Colonic mucosa (tissue), 4 donors: ENCODE measurements at regions not wholly inside any gene's neighbourhood (a gene's known extent, or its start where the extent isn't known, plus 50 kb on each side); places are given as distances from the start of the nearest gene placed in this dataset.

Experiments used
- DNase-seq: peaks from one replicate; pipeline ENCODE4 v3.0.0-alpha.2; 2020
- H3K27ac ChIP-seq: fragments of 200-600 bp; one replicate; pipeline ENCODE4 v1.8.0; 2021
- H3K27me3 ChIP-seq: fragments of 200-600 bp; one replicate; pipeline ENCODE4 v1.8.0; 2021
- H3K36me3 ChIP-seq: fragments of 200-600 bp; one replicate; pipeline ENCODE4 v1.8.0; 2021
- H3K4me1 ChIP-seq: fragments of 200-600 bp; one replicate; pipeline ENCODE4 v1.8.0; 2021; ENCODE audit warnings: mild to moderate bottlenecking
- H3K4me3 ChIP-seq: fragments of 200-600 bp; one replicate; pipeline ENCODE4 v1.8.0; 2021
- H3K9ac ChIP-seq, 2 donors: one replicate each; pipeline ENCODE4 v1.7.0; 2013; ENCODE audit warnings: control low read depth in 2 of 2, low read depth in 2 of 2, low read length in 2 of 2
- H3K9me3 ChIP-seq: fragments of 200-600 bp; one replicate; pipeline ENCODE4 v1.8.0; 2021
- intact Hi-C: fragments of 100-400 bp; cut with DNase I; formaldehyde crosslinking; loops from one replicate; pipeline ENCODE4 v1.14.1; 2022
- TF ChIP-seq, protein P1 (sequence below): fragments of 200-600 bp; IDR thresholded peaks from one replicate; pipeline ENCODE4 v1.8.0; 2022; ENCODE audit warnings: antibody characterized with exemption, mild to moderate bottlenecking
- donor health status: healthy.
- donor health status: DM: no; HTN: no; CAD: no.
- donor health status: DM: no; HTN: no; CAD: no.

DNA sequence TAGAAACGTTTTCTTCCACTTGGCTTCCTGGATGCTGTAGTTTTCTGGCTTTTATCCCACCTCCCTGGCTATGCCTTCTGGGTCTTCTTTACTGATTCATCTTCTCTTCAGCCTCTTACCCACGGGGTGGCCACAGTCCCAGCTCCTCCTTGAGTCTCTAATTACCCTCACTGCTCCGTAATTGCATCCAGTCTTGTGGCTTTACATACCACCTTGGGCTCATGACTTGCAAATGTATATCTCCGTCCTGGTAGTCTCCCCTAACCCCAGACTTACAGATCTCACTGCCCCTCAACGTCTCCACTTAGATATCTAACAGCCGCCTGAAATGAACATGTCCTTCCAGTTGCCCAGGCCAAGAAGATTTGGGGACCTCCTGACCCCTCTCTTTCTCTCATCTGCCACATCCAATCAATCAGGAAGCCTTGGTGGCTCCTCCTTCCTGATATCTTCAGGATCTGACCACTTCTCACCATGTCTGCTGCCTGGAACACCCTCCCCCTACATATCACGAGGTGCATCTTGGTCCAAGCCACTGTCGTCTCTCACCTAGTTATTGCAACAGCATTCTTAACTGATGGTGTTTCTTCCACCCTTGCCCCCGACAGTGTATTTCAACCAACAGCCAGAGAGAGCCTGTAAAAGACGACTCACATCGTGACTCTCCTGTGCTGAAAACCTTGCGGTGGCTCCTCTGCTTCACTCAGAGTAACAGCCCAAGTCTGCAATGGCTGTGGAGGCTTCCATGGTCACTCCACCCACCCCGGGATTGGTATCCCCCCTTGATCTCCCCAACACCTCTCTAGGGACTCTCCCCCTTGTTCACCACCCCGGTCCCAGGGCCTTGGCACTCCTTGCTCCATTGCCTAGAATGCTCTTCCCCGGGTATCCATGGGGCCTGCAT is 219.0 kb upstream of the POU3F1 start:
- Histone ChIP-seq H3K4me1 (no peaks in the 10 kb centered on the region), H3K27ac (no peak overlapping the region), H3K9ac (no peak overlapping the region), H3K9me3 (no peaks in the 10 kb centered on the region), H3K4me3 (no peak overlapping the region), H3K36me3 (no peaks in the 10 kb centered on the region), H3K27me3 (no peaks in the 10 kb centered on the region)
- TF ChIP-seq, protein P1, sequence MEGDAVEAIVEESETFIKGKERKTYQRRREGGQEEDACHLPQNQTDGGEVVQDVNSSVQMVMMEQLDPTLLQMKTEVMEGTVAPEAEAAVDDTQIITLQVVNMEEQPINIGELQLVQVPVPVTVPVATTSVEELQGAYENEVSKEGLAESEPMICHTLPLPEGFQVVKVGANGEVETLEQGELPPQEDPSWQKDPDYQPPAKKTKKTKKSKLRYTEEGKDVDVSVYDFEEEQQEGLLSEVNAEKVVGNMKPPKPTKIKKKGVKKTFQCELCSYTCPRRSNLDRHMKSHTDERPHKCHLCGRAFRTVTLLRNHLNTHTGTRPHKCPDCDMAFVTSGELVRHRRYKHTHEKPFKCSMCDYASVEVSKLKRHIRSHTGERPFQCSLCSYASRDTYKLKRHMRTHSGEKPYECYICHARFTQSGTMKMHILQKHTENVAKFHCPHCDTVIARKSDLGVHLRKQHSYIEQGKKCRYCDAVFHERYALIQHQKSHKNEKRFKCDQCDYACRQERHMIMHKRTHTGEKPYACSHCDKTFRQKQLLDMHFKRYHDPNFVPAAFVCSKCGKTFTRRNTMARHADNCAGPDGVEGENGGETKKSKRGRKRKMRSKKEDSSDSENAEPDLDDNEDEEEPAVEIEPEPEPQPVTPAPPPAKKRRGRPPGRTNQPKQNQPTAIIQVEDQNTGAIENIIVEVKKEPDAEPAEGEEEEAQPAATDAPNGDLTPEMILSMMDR, result no peak
- intact Hi-C loops, result no loop called here
- no peak for DNase-seq

DNA sequence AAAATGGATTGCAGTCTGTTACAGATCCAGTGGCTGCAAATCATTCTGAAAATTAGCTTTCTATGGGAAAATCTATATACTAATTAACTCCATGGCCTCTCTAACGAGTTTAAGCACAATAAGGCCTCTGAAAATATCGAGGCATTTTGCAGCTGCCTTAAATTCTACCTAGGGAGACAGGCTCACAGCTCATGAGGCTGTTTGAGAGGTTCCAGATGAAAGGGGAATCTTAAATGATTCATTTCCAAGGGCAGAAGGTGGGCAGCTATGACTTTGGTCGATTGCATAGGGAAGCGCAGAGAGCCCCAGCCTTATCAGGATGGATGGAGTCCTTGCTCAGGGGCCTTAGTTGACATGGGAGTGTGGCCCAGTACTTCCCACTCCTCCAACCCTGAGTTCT is 216.8 kb upstream of the POU3F1 start:
- no peaks in the 10 kb centered on the region for H3K36me3 ChIP-seq
- no peak overlapping the region for H3K4me3 ChIP-seq
- no peaks in the 10 kb centered on the region for H3K27me3 ChIP-seq
- no peak for DNase-seq
- no peaks in the 10 kb centered on the region for H3K4me1 ChIP-seq
- intact Hi-C loops, result no loop called here
- no peaks in the 10 kb centered on the region for H3K9me3 ChIP-seq
- H3K27ac ChIP-seq, result no peak overlapping the region
- TF ChIP-seq, protein P1, result no peak
- no peak overlapping the region for H3K9ac ChIP-seq

DNA sequence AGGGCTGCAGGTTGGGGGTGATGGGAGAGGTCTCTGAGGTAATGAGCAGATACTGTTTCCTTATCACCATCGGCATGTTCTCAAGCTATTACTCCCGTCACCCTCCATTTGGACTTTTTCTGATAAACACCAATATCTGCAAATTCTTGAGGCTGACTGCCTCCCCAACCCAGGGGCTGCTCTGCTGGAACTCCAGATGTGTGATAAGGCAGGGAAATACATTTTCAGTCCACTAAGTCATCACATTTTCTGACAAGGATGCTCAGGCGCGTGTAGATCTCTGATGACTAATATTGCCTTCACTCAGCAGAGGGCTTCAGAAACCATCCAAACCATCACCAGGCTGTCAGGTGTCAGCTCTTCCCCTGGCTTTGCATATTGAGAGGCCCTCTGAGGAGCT is 215.0 kb upstream of the POU3F1 start:
- DNase-seq, result no peak
- TF ChIP-seq, protein P1, result no peak
- no peaks in the 10 kb centered on the region for H3K9me3 ChIP-seq
- H3K9ac ChIP-seq, result no peak overlapping the region
- no peaks in the 10 kb centered on the region for H3K27me3 ChIP-seq
- no peaks in the 10 kb centered on the region for H3K4me1 ChIP-seq
- H3K36me3 ChIP-seq, result no peaks in the 10 kb centered on the region
- intact Hi-C loops, result no loop called here
- no peak overlapping the region for H3K27ac ChIP-seq
- no peak overlapping the region for H3K4me3 ChIP-seq

DNA sequence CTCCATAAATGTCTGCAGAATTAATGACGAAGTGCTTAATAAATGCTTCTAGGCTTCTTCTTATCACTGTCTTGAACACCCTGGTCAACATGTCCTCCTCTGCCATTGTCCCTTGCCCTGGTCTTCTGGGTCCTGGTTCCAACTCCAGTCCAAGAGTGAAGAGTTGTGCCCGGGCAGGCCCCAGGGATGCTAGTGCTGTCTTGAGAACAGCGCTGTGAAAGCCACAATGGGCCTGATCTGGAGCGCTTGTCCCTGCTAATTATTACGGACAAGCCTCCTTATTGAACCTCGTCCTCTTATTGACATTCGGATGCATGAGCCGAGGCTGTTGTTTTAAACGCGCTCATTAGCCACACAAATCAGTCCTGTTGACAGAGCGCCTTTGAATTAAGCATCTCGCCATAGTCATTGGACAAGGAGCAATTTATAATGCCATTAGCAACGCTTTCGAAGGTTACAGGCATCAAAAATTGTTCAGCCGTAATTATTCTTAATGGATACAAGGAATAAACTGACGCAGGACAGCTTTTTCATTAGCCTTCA is 211.6 kb upstream of the POU3F1 start:
- H3K36me3 ChIP-seq, result no peaks in the 10 kb centered on the region
- H3K4me3 ChIP-seq, result no peak overlapping the region
- H3K27me3 ChIP-seq, result no peaks in the 10 kb centered on the region
- intact Hi-C loops, result no loop called here
- no peaks in the 10 kb centered on the region for H3K4me1 ChIP-seq
- no peak for DNase-seq
- no peaks in the 10 kb centered on the region for H3K9me3 ChIP-seq
- no peak overlapping the region for H3K9ac ChIP-seq
- TF ChIP-seq, protein P1, result no peak
- no peak overlapping the region for H3K27ac ChIP-seq

DNA sequence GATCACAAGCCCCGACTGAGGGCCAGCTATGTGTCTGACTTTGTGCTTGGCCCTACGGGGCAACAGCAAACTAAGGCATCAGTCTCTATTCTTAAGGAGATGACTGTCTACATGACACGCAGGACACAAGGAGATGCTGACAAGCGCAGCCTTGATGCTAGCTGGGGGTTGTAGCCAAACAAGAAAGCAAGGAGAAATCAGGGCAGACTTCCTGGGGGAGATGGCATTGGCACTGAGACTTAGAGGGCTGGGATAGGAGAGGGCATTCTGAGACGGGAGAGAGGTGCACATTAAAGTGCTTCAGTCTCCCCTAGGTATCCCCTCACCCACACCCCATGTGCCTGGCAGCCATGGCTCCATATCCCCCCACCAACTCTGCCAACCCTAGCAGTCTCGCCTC is 210.8 kb upstream of the POU3F1 start:
- Histone ChIP-seq H3K4me1 (no peaks in the 10 kb centered on the region), H3K27me3 (no peaks in the 10 kb centered on the region)
- no peak for DNase-seq

More for the DNA sequence above, 210.8 kb upstream of the POU3F1 start:
- H3K36me3 ChIP-seq, result no peaks in the 10 kb centered on the region
- H3K9ac ChIP-seq, result no peak overlapping the region
- H3K27ac ChIP-seq, result no peak overlapping the region
- TF ChIP-seq, protein P1, result no peak
- intact Hi-C loops, result no loop called here
- no peaks in the 10 kb centered on the region for H3K9me3 ChIP-seq
- H3K4me3 ChIP-seq, result no peak overlapping the region
